HCT116 (cell line): ENCODE measurements at regions not wholly inside any gene's neighbourhood (a gene's known extent, or its start where the extent isn't known, plus 50 kb on each side); places are given as distances from the start of the nearest gene placed in this dataset.

Experiments used
- ATAC-seq: fragments of 200-7000 bp; cut with Tn5 transposase; 2 replicates; pipeline ENCODE4 v1.9.1; 2020; ENCODE audit warnings: mild to moderate bottlenecking, moderate library complexity
- BruUV-seq: library from RNA; stranded (reverse); fragments of 400-500 nt; replicated peaks from 2 replicates; lab custom pipeline; 2021; lab: Mats Ljungman, UMichigan
- CTCF ChIA-PET: fragments of 300-600 bp; sonication (Branson Sonifier 250); formaldehyde crosslinking; loops from one replicate; lab custom pipeline; 2021; ENCODE audit warnings: antibody characterized with exemption; lab: Charles Lee
- POLR2A ChIA-PET: fragments of 300-600, 350-600 bp; sonication (Branson Sonifier 250); formaldehyde crosslinking; loops from one replicate; lab custom pipeline; 2021; ENCODE audit warnings: antibody characterized with exemption; lab: Charles Lee
- RAD21 ChIA-PET, 2 experiments: fragments of 300-600 bp; sonication (Branson Sonifier 250); formaldehyde crosslinking; loops; one replicate each; lab custom pipeline; 2023; ENCODE audit warnings: low total read pairs in 2 of 2; ENCODE audit not compliant: uncharacterized antibody in 2 of 2, unreplicated experiment in 2 of 2, low non-redundant PET in 1 of 2; lab: Charles Lee
- DNase-seq: peaks from one replicate; pipeline ENCODE4 v3.0.0-alpha.2; 2010; ENCODE audit warnings: low read depth, low spot score
- H2AFZ ChIP-seq: fragments of 200-600 bp; shearing (Covaris generic), sonication (generic); 2 replicates; pipeline ENCODE4 v1.6.1; 2017; ENCODE audit warnings: low read depth, mixed run types, mixed read lengths, antibody characterized with exemption, low read length; ENCODE audit not compliant: poor library complexity, severe bottlenecking
- H3K27ac ChIP-seq: 2 replicates; pipeline ENCODE4 v1.5.1; 2012; ENCODE audit warnings: low read depth, low read length
- H3K27me3 ChIP-seq: fragments of 200-600 bp; sonication (generic); 2 replicates; pipeline ENCODE4 v1.6.1; 2016; ENCODE audit warnings: mixed run types, low read length, mixed read lengths; ENCODE audit not compliant: insufficient read depth
- H3K36me3 ChIP-seq, 2 experiments: fragments of 200-500 bp in 1 of 2; fragments of 200-600 bp in 1 of 2; sonication (Bioruptor generic) in 1 of 2; sonication (generic) in 1 of 2; 2 replicates each; pipeline versions ENCODE4 v1.5.1 to v1.6.1; 2014 to 2016; ENCODE audit warnings: low read length in 2 of 2, inconsistent platforms in 1 of 2, mixed read lengths in 1 of 2, mixed run types in 1 of 2; ENCODE audit not compliant: insufficient read depth in 2 of 2, control insufficient read depth in 1 of 2
- H3K4me1 ChIP-seq, 2 experiments: fragments of 200-600 bp in 1 of 2; sonication (generic) in 1 of 2; 2 replicates each; pipeline versions ENCODE4 v1.5.1 to v1.6.1; 2012 to 2017; ENCODE audit warnings: low read length in 2 of 2, inconsistent platforms in 1 of 2, mild to moderate bottlenecking in 1 of 2, mixed read lengths in 1 of 2, mixed run types in 1 of 2, moderate library complexity in 1 of 2; ENCODE audit not compliant: insufficient read depth in 2 of 2, control insufficient read depth in 1 of 2
- H3K4me2 ChIP-seq: fragments of 200-600 bp; sonication (generic); 2 replicates; pipeline ENCODE4 v1.6.1; 2017; ENCODE audit warnings: mixed run types, low read length, mixed read lengths
- H3K4me3 ChIP-seq, 2 experiments: fragments of 200-600 bp in 1 of 2; sonication (generic) in 1 of 2; replicated peaks in 1 of 2; 2 replicates each; pipeline ENCODE4 v1.5.1; 2011 to 2016; ENCODE audit warnings: low read length in 2 of 2, control low read depth in 1 of 2, low read depth in 1 of 2, mild to moderate bottlenecking in 1 of 2, mixed read lengths in 1 of 2, mixed run types in 1 of 2
- H3K79me2 ChIP-seq: fragments of 200-600 bp; sonication (generic); 2 replicates; pipeline ENCODE4 v1.6.1; 2017; ENCODE audit warnings: mild to moderate bottlenecking, mixed run types, low read length, moderate library complexity, mixed read lengths; ENCODE audit not compliant: insufficient read depth
- H3K9ac ChIP-seq: fragments of 200-600 bp; sonication (generic); 2 replicates; pipeline ENCODE4 v1.6.1; 2016; ENCODE audit warnings: low read length, mixed read lengths
- H3K9me2 ChIP-seq: fragments of 200-600 bp; sonication (generic), shearing (Covaris generic); 2 replicates; pipeline ENCODE4 v1.6.1; 2017; ENCODE audit warnings: mixed run types, mild to moderate bottlenecking, moderate library complexity; ENCODE audit not compliant: insufficient read depth
- H3K9me3 ChIP-seq, 2 experiments: fragments of 200-500 bp in 1 of 2; fragments of 200-600 bp in 1 of 2; sonication (Bioruptor generic) in 1 of 2; sonication (generic) in 1 of 2; 2 replicates each; pipeline ENCODE4 v1.6.1; 2014 to 2017; ENCODE audit warnings: low read length in 2 of 2, mixed read lengths in 2 of 2, inconsistent platforms in 1 of 2, low read depth in 1 of 2, mild to moderate bottlenecking in 1 of 2, mixed run types in 1 of 2, moderate library complexity in 1 of 2; ENCODE audit not compliant: control insufficient read depth in 1 of 2, insufficient read depth in 1 of 2
- H4K20me1 ChIP-seq: fragments of 200-600 bp; sonication (generic), shearing (Covaris generic); 2 replicates; pipeline ENCODE4 v1.6.1; 2017; ENCODE audit warnings: mixed run types, mild to moderate bottlenecking, moderate library complexity; ENCODE audit not compliant: insufficient read depth
- CBX3 ChIP-seq: IDR thresholded peaks from 2 replicates; pipeline ENCODE4 v1.6.1; 2012; ENCODE audit warnings: low read depth
- CEBPB ChIP-seq: IDR thresholded peaks from 2 replicates; pipeline ENCODE4 v1.6.1; 2012; ENCODE audit warnings: low read depth
- EGR1 ChIP-seq: IDR thresholded peaks from 2 replicates; pipeline ENCODE4 v1.6.1; 2012; ENCODE audit warnings: low read depth
- ELF1 ChIP-seq: IDR thresholded peaks from 2 replicates; pipeline ENCODE4 v1.6.1; 2012; ENCODE audit warnings: low read depth, borderline replicate concordance
- EZH2 ChIP-seq: fragments of 200-600 bp; sonication (generic); IDR thresholded peaks from 2 replicates; pipeline ENCODE4 v1.6.1; 2017; ENCODE audit warnings: antibody characterized with exemption, mixed run types
- EZH2phosphoT487 ChIP-seq: fragments of 200-600 bp; IDR thresholded peaks from 2 replicates; pipeline ENCODE4 v1.6.1; 2018; ENCODE audit warnings: antibody characterized with exemption, borderline replicate concordance
- FOSL1 ChIP-seq: IDR thresholded peaks from 2 replicates; pipeline ENCODE4 v1.6.1; 2012; ENCODE audit warnings: low read depth
- JUND ChIP-seq: IDR thresholded peaks from 2 replicates; pipeline ENCODE4 v1.6.1; 2012
- POLR2A ChIP-seq: IDR thresholded peaks from 2 replicates; pipeline ENCODE4 v1.7.0; 2011; ENCODE audit warnings: borderline replicate concordance; ENCODE audit not compliant: insufficient read depth, insufficient read length; ENCODE audit errors: extremely low read depth
- POLR2AphosphoS5 ChIP-seq: IDR thresholded peaks from 2 replicates; pipeline ENCODE4 v1.6.1; 2011; ENCODE audit warnings: mild to moderate bottlenecking, low read depth, low read length, moderate library complexity
- SIN3A ChIP-seq: IDR thresholded peaks from 2 replicates; pipeline ENCODE4 v1.6.1; 2012; ENCODE audit warnings: low read depth
- SRF ChIP-seq: IDR thresholded peaks from 2 replicates; pipeline ENCODE4 v1.6.1; 2012; ENCODE audit warnings: low read depth
- TCF7L2 ChIP-seq: IDR thresholded peaks from 2 replicates; pipeline ENCODE4 v1.7.0; 2011; ENCODE audit warnings: borderline replicate concordance, inconsistent platforms; ENCODE audit not compliant: insufficient read depth, insufficient read length; ENCODE audit errors: extremely low read depth
- YY1 ChIP-seq: IDR thresholded peaks from 2 replicates; pipeline ENCODE4 v1.6.1; 2011; ENCODE audit warnings: low read length, low read depth, moderate library complexity, mild to moderate bottlenecking; ENCODE audit not compliant: insufficient replicate concordance; ENCODE audit errors: extremely low read depth
- ZNF274 ChIP-seq: fragments of 200-500 bp; sonication (Bioruptor generic); IDR thresholded peaks from 2 replicates; pipeline ENCODE4 v1.6.1; 2014; ENCODE audit warnings: mild to moderate bottlenecking, low read depth, low read length, inconsistent platforms
- intact Hi-C: fragments of 100-400 bp; cut with micrococcal nuclease; formaldehyde crosslinking; loops from 2 replicates; pipeline ENCODE4 v1.10.0; 2022
- TF ChIP-seq, protein P1 (sequence below): IDR thresholded peaks from 2 replicates; pipeline ENCODE4 v1.6.1; 2012; ENCODE audit warnings: low read depth
- TF ChIP-seq, protein P2 (sequence below): IDR thresholded peaks from 2 replicates; pipeline ENCODE4 v1.6.1; 2011; ENCODE audit warnings: mild to moderate bottlenecking, low read length, moderate library complexity; ENCODE audit not compliant: insufficient replicate concordance; ENCODE audit errors: extremely low read depth
- TF ChIP-seq, protein P3 (sequence below), 3 experiments: fragments of 200-600 bp in 1 of 3; sonication (generic) in 1 of 3; IDR thresholded peaks in 2 of 3; conservative IDR thresholded peaks in 1 of 3; 2 replicates each; pipeline ENCODE4 v1.5.1; 2012 to 2017; ENCODE audit warnings: low read depth in 2 of 3, low read length in 2 of 3, antibody characterized with exemption in 1 of 3, borderline replicate concordance in 1 of 3, control low read depth in 1 of 3, mild to moderate bottlenecking in 1 of 3, mixed read lengths in 1 of 3, mixed run types in 1 of 3, moderate library complexity in 1 of 3; ENCODE audit not compliant: insufficient read depth in 1 of 3
- TF ChIP-seq, protein P4 (sequence below): IDR thresholded peaks from 2 replicates; pipeline ENCODE4 v1.6.1; 2012

DNA sequence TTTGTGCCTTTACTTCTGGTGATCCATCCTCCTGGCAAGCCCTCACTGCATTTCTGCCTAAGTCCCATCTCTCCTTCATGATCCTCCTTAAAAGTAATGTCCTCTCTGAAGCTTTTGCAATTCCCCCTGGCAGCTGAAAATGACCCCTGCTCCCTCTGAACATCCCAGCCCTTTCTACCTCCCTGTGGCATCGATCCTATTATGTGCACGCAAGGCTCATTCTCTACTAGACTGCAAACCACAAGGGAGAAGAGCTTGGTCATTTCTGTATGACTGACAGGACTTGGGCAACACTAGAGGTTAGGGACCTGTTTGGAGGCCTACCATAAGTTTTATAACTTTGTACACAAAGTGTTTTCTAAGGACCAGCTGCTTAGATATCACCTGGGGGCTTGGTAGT, 50.8 kb upstream of the RAP2C start:
- Histone ChIP-seq H3K4me2 (no peak overlapping the region), H3K36me3 (no peaks in the 10 kb centered on the region), H3K9ac (no peak overlapping the region), H3K27ac (no peak overlapping the region), H3K9me3 (no peaks in the 10 kb centered on the region), H3K79me2 (no peaks in the 10 kb centered on the region), H3K4me3 (no peak overlapping the region), H3K4me1 (no peaks in the 10 kb centered on the region), H3K9me2 (no peaks in the 10 kb centered on the region), H3K27me3 (no peaks in the 10 kb centered on the region), H2AFZ (no peak overlapping the region), H4K20me1 (no peaks in the 10 kb centered on the region)
- CTCF ChIA-PET, result no interaction called here
- ATAC-seq (no peak), DNase-seq (no peak)
- POLR2A ChIA-PET, result no interaction called here
- no TSS peak for BruUV-seq
- RAD21 ChIA-PET, result no interaction called here
- intact Hi-C loops, result no loop called here
- TF ChIP-seq POLR2AphosphoS5 (no peak), EGR1 (no peak), FOSL1 (no peak), ZNF274 (no peak), ELF1 (no peak), EZH2 (no peak), SIN3A (no peak), POLR2A (no peak), CEBPB (no peak), JUND (no peak), SRF (no peak), YY1 (no peak), EZH2phosphoT487 (no peak), TCF7L2 (no peak), CBX3 (no peak)
- TF ChIP-seq, protein P1, sequence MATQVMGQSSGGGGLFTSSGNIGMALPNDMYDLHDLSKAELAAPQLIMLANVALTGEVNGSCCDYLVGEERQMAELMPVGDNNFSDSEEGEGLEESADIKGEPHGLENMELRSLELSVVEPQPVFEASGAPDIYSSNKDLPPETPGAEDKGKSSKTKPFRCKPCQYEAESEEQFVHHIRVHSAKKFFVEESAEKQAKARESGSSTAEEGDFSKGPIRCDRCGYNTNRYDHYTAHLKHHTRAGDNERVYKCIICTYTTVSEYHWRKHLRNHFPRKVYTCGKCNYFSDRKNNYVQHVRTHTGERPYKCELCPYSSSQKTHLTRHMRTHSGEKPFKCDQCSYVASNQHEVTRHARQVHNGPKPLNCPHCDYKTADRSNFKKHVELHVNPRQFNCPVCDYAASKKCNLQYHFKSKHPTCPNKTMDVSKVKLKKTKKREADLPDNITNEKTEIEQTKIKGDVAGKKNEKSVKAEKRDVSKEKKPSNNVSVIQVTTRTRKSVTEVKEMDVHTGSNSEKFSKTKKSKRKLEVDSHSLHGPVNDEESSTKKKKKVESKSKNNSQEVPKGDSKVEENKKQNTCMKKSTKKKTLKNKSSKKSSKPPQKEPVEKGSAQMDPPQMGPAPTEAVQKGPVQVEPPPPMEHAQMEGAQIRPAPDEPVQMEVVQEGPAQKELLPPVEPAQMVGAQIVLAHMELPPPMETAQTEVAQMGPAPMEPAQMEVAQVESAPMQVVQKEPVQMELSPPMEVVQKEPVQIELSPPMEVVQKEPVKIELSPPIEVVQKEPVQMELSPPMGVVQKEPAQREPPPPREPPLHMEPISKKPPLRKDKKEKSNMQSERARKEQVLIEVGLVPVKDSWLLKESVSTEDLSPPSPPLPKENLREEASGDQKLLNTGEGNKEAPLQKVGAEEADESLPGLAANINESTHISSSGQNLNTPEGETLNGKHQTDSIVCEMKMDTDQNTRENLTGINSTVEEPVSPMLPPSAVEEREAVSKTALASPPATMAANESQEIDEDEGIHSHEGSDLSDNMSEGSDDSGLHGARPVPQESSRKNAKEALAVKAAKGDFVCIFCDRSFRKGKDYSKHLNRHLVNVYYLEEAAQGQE, result no peak
- TF ChIP-seq, protein P2, sequence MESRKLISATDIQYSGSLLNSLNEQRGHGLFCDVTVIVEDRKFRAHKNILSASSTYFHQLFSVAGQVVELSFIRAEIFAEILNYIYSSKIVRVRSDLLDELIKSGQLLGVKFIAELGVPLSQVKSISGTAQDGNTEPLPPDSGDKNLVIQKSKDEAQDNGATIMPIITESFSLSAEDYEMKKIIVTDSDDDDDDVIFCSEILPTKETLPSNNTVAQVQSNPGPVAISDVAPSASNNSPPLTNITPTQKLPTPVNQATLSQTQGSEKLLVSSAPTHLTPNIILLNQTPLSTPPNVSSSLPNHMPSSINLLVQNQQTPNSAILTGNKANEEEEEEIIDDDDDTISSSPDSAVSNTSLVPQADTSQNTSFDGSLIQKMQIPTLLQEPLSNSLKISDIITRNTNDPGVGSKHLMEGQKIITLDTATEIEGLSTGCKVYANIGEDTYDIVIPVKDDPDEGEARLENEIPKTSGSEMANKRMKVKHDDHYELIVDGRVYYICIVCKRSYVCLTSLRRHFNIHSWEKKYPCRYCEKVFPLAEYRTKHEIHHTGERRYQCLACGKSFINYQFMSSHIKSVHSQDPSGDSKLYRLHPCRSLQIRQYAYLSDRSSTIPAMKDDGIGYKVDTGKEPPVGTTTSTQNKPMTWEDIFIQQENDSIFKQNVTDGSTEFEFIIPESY, result no peak
- TF ChIP-seq, protein P3, sequence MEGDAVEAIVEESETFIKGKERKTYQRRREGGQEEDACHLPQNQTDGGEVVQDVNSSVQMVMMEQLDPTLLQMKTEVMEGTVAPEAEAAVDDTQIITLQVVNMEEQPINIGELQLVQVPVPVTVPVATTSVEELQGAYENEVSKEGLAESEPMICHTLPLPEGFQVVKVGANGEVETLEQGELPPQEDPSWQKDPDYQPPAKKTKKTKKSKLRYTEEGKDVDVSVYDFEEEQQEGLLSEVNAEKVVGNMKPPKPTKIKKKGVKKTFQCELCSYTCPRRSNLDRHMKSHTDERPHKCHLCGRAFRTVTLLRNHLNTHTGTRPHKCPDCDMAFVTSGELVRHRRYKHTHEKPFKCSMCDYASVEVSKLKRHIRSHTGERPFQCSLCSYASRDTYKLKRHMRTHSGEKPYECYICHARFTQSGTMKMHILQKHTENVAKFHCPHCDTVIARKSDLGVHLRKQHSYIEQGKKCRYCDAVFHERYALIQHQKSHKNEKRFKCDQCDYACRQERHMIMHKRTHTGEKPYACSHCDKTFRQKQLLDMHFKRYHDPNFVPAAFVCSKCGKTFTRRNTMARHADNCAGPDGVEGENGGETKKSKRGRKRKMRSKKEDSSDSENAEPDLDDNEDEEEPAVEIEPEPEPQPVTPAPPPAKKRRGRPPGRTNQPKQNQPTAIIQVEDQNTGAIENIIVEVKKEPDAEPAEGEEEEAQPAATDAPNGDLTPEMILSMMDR (IDR thresholded peaks at IDR 0.05 in 2 of 3, conservative IDR thresholded peaks at IDR 0.05 in 1 of 3; ENCODE audit: borderline replicate concordance in 1 of 3, insufficient read depth in 1 of 3, low read depth in 2 of 3, low read length in 2 of 3), result no peak
- TF ChIP-seq, protein P4, sequence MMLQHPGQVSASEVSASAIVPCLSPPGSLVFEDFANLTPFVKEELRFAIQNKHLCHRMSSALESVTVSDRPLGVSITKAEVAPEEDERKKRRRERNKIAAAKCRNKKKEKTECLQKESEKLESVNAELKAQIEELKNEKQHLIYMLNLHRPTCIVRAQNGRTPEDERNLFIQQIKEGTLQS, result no peak
